ENCODE measurements at regions not wholly inside any gene's neighbourhood (a gene's known extent, or its start where the extent isn't known, plus 50 kb on each side); places are given as distances from the start of the nearest gene placed in this dataset.

DNA sequence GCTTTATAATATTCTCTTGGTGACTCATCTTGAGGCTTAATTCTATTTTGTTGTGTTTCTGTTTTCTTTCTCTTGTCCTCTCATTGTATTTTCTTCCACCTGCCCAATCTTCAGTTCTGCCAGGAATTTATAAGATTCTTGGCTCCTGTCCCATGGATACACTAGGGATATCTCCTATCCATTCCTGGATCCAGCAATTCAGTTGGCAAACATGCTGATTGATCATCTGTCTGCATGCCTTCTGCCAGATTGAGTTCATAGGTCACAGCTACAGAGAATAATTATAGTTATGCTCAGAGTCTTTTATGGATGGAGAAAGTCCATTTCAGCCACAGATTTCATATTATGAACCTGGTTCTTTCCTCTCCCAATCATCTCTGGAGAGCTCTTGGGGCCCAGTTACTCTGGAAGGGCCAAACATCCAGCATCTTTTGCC lies 140.4 kb upstream of the MAGI2 start:
- TF ChIP-seq, protein P1, sequence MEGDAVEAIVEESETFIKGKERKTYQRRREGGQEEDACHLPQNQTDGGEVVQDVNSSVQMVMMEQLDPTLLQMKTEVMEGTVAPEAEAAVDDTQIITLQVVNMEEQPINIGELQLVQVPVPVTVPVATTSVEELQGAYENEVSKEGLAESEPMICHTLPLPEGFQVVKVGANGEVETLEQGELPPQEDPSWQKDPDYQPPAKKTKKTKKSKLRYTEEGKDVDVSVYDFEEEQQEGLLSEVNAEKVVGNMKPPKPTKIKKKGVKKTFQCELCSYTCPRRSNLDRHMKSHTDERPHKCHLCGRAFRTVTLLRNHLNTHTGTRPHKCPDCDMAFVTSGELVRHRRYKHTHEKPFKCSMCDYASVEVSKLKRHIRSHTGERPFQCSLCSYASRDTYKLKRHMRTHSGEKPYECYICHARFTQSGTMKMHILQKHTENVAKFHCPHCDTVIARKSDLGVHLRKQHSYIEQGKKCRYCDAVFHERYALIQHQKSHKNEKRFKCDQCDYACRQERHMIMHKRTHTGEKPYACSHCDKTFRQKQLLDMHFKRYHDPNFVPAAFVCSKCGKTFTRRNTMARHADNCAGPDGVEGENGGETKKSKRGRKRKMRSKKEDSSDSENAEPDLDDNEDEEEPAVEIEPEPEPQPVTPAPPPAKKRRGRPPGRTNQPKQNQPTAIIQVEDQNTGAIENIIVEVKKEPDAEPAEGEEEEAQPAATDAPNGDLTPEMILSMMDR (conservative IDR thresholded peaks at IDR 0.05) = no peak
- H3K27ac ChIP-seq = no peak overlapping the region

DNA sequence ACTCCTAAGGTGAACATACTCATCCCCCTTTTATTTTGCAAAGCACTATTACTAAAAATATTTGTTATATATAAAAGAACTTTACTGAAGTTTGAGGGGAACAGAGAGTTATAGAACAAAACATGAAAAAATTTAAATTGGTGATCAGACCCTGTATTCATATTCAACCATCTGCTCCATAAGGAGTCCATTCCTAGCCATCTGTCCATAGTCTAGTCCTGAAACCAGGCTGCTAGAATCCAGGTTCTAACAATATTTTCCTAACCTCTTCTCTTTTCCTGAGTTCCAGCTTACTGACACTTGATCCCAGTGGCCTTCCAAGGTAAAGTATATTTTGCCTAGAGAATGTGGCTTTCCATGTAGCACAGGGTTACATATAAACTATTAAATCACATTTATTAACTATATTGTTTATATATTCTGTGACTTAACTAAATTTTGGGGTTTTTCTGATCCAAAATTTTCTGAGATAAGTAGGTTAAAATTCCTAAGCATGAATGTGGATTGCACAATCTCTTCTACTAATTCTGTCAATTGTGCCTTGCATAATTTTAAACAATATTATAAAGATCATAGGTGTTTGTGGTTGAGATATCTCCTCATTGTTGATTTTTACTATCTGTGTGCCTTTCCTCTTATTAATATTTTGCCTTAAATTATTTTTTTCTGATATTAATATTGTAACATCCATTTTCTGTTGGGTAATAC lies 137.6 kb upstream of the MAGI2 start:
- TF ChIP-seq, protein P1 (conservative IDR thresholded peaks at IDR 0.05) = no peak
- no peak overlapping the region for H3K27ac ChIP-seq

DNA sequence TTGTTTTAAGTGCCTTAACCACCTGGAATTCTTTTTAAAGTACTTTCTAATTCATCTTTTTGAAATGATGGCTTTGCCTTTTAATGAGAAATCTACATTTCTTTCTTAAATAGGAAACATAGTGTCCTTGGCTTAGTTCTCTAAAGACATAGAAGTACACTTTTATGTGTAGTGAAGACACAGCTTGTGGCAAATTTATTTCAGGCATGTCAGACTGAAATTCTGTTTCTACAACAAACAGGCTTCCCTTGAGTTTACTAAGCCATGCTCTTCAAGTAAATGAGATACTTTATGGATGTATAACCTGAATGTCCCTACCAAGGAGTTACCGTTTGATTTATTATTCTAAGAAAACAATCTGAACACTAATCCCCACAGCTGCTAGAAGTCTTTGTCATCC lies 136.9 kb upstream of the MAGI2 start:
- TF ChIP-seq, protein P1 (conservative IDR thresholded peaks at IDR 0.05) = no peak
- H3K27ac ChIP-seq = no peak overlapping the region

DNA sequence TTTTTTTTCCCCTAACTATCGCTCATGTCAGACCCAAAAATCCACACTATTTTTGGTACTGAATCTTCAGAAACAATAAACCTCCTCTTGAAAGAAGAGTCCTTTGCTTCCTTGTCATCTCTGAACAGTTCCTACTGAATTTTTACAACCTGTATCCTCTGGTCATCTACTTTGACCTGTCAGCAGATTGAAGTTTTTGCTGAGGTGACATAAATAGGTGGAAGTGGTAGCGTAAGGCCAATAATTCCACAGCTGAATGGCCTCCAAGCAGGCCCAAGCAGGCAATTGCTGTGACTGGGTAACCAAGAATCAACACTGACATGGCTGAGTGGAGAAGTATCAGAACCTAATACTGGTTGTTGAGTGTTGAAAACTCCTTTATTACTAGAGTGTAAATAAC lies 117.4 kb upstream of the MAGI2 start:
- TF ChIP-seq, protein P1 (conservative IDR thresholded peaks at IDR 0.05) = no peak
- H3K27ac ChIP-seq = no peak overlapping the region

DNA sequence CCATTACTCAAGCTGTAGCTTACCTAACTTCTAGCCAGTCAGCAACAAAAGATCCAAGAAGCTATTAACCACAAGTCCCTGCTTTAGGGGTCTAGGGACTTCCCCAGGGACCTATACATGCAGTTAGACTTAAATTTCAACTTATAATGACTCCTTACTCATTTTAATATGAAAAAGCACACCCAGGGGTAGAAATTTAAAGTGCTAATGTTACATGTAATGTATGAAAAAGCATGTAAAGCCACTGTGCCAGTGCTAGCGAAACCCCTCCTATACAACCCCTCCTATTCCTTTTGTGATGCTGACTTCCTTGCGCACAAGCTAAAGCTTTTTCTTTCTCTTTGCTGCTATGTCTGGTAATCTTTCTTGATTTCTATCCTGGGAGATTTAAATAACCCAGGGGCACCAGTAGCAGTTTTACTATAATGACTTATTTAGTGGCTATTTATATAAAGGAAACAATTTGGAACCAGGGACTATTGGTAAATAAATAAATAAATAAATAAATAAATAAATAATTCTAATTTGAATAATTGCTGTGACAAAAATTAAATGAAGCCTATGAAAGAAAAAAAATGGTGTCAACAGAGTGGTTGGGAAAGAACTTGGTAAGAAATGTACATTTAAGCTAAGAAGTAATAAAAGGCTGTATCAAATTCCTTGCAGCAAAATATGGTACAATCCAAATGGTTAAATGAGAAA lies 110.5 kb upstream of the MAGI2 start:
- H3K27ac ChIP-seq = no peak overlapping the region
- TF ChIP-seq, protein P1 (conservative IDR thresholded peaks at IDR 0.05) = no peak

DNA sequence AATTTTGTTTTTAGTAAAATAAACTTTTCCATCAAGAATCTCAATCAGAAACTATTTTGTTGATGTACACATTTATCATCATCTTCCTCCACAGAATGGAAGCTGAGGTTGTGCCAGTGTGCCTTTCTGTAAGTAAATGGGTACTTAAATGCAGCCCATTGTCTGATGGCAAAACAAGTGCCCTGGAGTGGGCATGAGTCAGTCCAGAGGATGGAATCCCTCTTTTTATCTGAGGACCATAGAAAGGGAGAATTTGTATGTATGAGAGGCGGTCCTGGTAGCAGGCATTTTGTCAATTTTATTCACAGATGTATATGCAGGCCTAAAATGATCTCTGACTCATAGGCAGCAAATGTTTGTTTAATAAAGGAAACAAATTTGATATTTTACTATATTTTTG lies 102.1 kb upstream of the MAGI2 start:
- TF ChIP-seq, protein P1 (conservative IDR thresholded peaks at IDR 0.05) = no peak

DNA sequence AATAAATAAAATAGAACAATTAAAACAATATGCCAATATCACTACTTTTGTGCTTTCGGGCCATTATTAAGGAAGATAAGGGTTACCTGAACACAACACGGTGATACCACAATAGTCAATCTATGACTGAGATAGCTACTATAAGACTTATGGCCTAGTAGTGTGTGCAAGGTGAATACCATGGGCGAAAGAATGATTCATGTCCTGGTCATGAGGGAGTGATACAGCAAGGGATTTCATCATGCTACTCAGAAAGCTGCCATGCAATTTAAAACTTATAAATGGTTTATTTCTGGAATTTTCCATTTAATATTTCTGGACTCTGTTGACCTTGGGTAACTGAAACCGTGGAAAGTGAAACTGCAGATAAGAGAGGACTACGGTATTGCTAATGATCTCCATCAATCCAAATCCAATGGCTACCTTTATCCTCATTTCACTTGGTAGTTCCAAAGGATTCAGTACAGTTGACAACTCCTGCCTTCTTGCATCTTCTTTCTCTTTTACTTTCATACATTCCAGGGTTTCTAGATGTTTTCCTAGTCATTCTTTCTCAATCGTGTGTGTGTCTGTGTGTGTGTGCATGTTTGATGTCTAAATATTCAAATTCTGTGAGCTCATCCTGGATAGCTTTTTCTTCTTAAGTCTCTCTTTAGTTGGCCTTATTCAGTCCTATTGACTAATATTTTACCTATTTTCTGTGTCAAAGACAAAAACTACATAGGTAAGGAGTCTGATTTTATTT lies 100.5 kb upstream of the MAGI2 start:
- H3K27ac ChIP-seq = no peak overlapping the region
- TF ChIP-seq, protein P1 (conservative IDR thresholded peaks at IDR 0.05) = no peak

More for the DNA sequence above, 102.1 kb upstream of the MAGI2 start:
- H3K27ac ChIP-seq = no peak overlapping the region
